ENCODE measurements at regions not wholly inside any gene's neighbourhood (a gene's known extent, or its start where the extent isn't known, plus 50 kb on each side); places are given as distances from the start of the nearest gene placed in this dataset.

GRCh38 chr21:24976238-24976637 lies 631.0 kb downstream of the MRPL39 start:
- no peak for DNase-seq

- no peak for DNase-seq
These were observed 638.2 kb downstream of the MRPL39 start for GRCh38 chr21:24969068-24969467.

GRCh38 chr21:24955275-24955961 lies 651.9 kb downstream of the MRPL39 start:
- DNase-seq: no peak

GRCh38 chr21:24948186-24948585 lies 659.1 kb downstream of the MRPL39 start:
- DNase-seq: no peak

- no peak for DNase-seq
These were observed 661.4 kb downstream of the MRPL39 start for GRCh38 chr21:24945910-24946309.

- DNase-seq: no peak
These were observed 665.7 kb downstream of the MRPL39 start for GRCh38 chr21:24941316-24942185.

- DNase-seq: no peak
These were observed 668.0 kb downstream of the MRPL39 start for GRCh38 chr21:24939291-24939690.

- DNase-seq: no peak
These were observed 668.7 kb downstream of the MRPL39 start for GRCh38 chr21:24938573-24938972.

- DNase-seq: no peak
These were observed 671.3 kb downstream of the MRPL39 start for GRCh38 chr21:24935991-24936390.

GRCh38 chr21:24910591-24910990 lies 696.7 kb downstream of the MRPL39 start:
- no peak for DNase-seq

GRCh38 chr21:24903994-24904635 lies 703.2 kb downstream of the MRPL39 start:
- no peak for DNase-seq

- no peak for DNase-seq
These were observed 708.1 kb downstream of the MRPL39 start for GRCh38 chr21:24899138-24899537.

- DNase-seq: no peak
These were observed 709.4 kb downstream of the MRPL39 start for GRCh38 chr21:24897883-24898282.

- DNase-seq: no peak
These were observed 710.6 kb downstream of the MRPL39 start for GRCh38 chr21:24896735-24897124.

- DNase-seq: peak; percentile 16
These were observed 711.2 kb downstream of the MRPL39 start for GRCh38 chr21:24895885-24896734.

- DNase-seq: no peak
These were observed 713.0 kb downstream of the MRPL39 start for GRCh38 chr21:24894324-24894723.

- DNase-seq: no peak
These were observed 717.3 kb downstream of the MRPL39 start for GRCh38 chr21:24890021-24890420.

GRCh38 chr21:24881506-24881905 lies 725.8 kb downstream of the MRPL39 start:
- no peak for DNase-seq

- no peak for DNase-seq
These were observed 736.6 kb downstream of the MRPL39 start for GRCh38 chr21:24870633-24871032.

GRCh38 chr21:24869862-24870261 lies 737.4 kb downstream of the MRPL39 start:
- DNase-seq: no peak

- no peak for DNase-seq
These were observed 739.2 kb downstream of the MRPL39 start for GRCh38 chr21:24868117-24868516.

GRCh38 chr21:24861471-24861870 lies 745.8 kb downstream of the MRPL39 start:
- DNase-seq: no peak

GRCh38 chr21:24856326-24856725 lies 751.0 kb downstream of the MRPL39 start:
- DNase-seq: no peak

Measured in NCI-H748 treated with DMSO at 0.1 percent for 48 hours (cell line).